ENCODE measurements at regions not wholly inside any gene's neighbourhood (a gene's known extent, or its start where the extent isn't known, plus 50 kb on each side); places are given as distances from the start of the nearest gene placed in this dataset.
"Not testable (repeated sequence)": the region's sequence is repeated elsewhere in the genome, so short reads cannot be mapped to it uniquely, and the experiment has no call there.

- no peaks in the 10 kb centered on the region for H3K27me3 Mint-ChIP-seq
- CTCF ChIA-PET: no interaction called here
- DNase-seq: no peak
- H3K27ac Mint-ChIP-seq: no peak overlapping the region
- H3K4me1 Mint-ChIP-seq: no peaks in the 10 kb centered on the region
- peaks cover 3% of the 10 kb centered on the region for H3K9me3 Mint-ChIP-seq
- H3K36me3 Mint-ChIP-seq: no peaks in the 10 kb centered on the region
- H3K4me3 Mint-ChIP-seq: no peak overlapping the region
These were observed 311.7 kb upstream of the HTR2C start for GRCh38 chrX:114272096-114272686.

DNA sequence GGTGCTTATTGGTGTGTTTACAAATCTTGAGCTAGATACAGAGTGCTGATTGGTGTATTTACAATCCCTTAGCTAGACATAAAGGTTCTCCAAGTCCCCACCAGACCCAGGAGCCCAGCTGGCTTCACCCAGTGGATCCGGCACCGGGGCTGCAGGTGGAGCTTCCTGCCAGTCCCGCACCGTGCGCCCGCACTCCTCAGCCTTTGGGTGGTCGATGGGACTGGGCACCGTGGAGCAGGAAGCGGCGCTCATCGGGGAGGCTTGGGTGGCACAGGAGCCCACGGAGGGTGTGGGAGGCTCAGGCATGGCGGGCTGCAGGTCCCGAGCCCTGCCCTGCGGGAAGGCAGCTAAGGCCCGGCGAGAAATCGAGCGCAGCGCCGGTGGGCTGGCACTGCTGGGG is 313.5 kb upstream of the HTR2C start:
- H3K4me3 Mint-ChIP-seq, CTCF ChIA-PET, H3K9me3 Mint-ChIP-seq, DNase-seq, H3K27ac Mint-ChIP-seq, H3K4me1 Mint-ChIP-seq, H3K36me3 Mint-ChIP-seq, H3K27me3 Mint-ChIP-seq: not testable (repeated sequence)

GRCh38 chrX:114268643-114269042 is 315.2 kb upstream of the HTR2C start:
- CTCF ChIA-PET: no interaction called here
- H3K36me3 Mint-ChIP-seq: no peaks in the 10 kb centered on the region
- no peak for DNase-seq
- peaks cover 3% of the 10 kb centered on the region for H3K9me3 Mint-ChIP-seq
- H3K27ac Mint-ChIP-seq: no peak overlapping the region
- no peak overlapping the region for H3K4me3 Mint-ChIP-seq
- H3K4me1 Mint-ChIP-seq: no peaks in the 10 kb centered on the region
- H3K27me3 Mint-ChIP-seq: no peaks in the 10 kb centered on the region

- no peaks in the 10 kb centered on the region for H3K27me3 Mint-ChIP-seq
- no peaks in the 10 kb centered on the region for H3K4me1 Mint-ChIP-seq
- H3K9me3 Mint-ChIP-seq: peaks cover 3% of the 10 kb centered on the region
- no peak overlapping the region for H3K27ac Mint-ChIP-seq
- CTCF ChIA-PET: no interaction called here
- no peaks in the 10 kb centered on the region for H3K36me3 Mint-ChIP-seq
- no peak for DNase-seq
- H3K4me3 Mint-ChIP-seq: no peak overlapping the region
These were observed 316.7 kb upstream of the HTR2C start for GRCh38 chrX:114267142-114267541.

DNA sequence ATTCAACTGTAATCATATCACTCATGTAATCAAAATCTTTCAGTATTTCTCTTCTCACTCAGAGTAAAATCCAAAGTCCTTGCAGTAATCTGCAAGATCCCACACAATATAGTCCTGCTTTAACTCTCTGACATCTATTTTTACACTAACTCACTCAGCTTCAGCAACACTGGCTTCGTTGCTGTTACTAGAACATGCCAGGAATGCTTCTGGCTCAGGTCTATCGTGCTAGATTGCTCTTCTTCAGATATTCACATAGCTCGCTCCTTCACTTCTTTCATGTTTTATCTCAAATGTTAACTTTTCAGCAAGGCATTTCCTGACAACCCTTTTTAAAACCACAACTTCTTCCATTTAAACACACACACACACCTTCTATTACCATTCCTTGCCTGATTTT is 331.7 kb upstream of the HTR2C start:
- DNase-seq: no peak
- peaks cover 3% of the 10 kb centered on the region for H3K9me3 Mint-ChIP-seq
- no peak overlapping the region for H3K4me3 Mint-ChIP-seq
- CTCF ChIA-PET: no interaction called here
- H3K36me3 Mint-ChIP-seq: no peaks in the 10 kb centered on the region
- no peaks in the 10 kb centered on the region for H3K4me1 Mint-ChIP-seq
- no peaks in the 10 kb centered on the region for H3K27me3 Mint-ChIP-seq
- no peak overlapping the region for H3K27ac Mint-ChIP-seq

DNA sequence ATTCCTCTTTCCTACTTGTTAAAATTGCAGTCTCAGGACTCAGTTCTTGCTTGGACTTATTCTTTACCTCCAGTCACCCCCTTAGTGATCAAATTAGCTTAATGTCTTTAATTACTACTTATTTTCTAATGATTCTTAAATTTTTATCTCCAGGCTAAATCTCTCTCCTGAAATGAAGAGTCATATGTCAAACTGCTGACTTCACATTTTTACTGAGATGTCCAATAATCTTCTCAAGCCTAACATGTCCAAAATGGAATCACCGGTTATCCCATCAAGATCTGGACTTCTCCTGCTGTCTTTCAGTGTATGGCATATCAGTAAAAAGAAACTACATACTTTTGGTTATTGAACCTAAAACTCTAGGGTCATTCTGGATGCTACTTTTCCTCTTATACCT is 332.3 kb upstream of the HTR2C start:
- Mint-ChIP-seq H3K4me3 (no peak overlapping the region), H3K4me1 (no peaks in the 10 kb centered on the region), H3K27me3 (no peaks in the 10 kb centered on the region), H3K27ac (no peak overlapping the region), H3K9me3 (peaks cover 3% of the 10 kb centered on the region), H3K36me3 (no peaks in the 10 kb centered on the region)
- no peak for DNase-seq
- CTCF ChIA-PET: no interaction called here

- no peaks in the 10 kb centered on the region for H3K4me1 Mint-ChIP-seq
- no peak overlapping the region for H3K27ac Mint-ChIP-seq
- CTCF ChIA-PET: no interaction called here
- no peaks in the 10 kb centered on the region for H3K27me3 Mint-ChIP-seq
- H3K9me3 Mint-ChIP-seq: peaks cover 2% of the 10 kb centered on the region
- H3K36me3 Mint-ChIP-seq: no peaks in the 10 kb centered on the region
- DNase-seq: no peak
- H3K4me3 Mint-ChIP-seq: no peak overlapping the region
These were observed 362.4 kb upstream of the HTR2C start for GRCh38 chrX:114221445-114221844.

GRCh38 chrX:114210879-114211278 is 373.0 kb upstream of the HTR2C start:
- H3K4me3 Mint-ChIP-seq: no peak overlapping the region
- H3K36me3 Mint-ChIP-seq: no peaks in the 10 kb centered on the region
- H3K27ac Mint-ChIP-seq: no peak overlapping the region
- CTCF ChIA-PET: no interaction called here
- H3K27me3 Mint-ChIP-seq: no peaks in the 10 kb centered on the region
- no peak for DNase-seq
- peaks cover 3% of the 10 kb centered on the region for H3K9me3 Mint-ChIP-seq
- H3K4me1 Mint-ChIP-seq: no peaks in the 10 kb centered on the region

DNA sequence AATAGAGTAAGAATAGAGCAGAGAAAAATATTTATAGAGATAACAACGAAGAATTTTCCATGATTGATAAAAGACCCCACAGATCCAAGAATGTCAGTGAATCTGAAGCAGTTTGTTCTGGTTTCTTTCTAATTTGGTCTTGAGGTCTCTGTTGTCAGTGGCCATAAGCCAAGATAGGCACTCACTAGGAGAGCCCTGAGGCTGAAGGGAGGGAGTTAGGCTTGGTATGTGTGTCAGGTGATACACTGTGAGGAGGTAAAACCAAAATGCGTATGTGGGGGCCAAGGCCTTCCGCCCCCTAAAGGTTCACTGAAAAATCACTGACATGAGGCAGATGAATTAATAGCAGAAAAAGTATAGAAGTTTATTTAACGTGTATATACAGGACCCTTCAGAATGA is 382.3 kb upstream of the HTR2C start:
- H3K27me3 Mint-ChIP-seq: no peaks in the 10 kb centered on the region
- H3K4me1 Mint-ChIP-seq: no peaks in the 10 kb centered on the region
- no peak overlapping the region for H3K27ac Mint-ChIP-seq
- H3K9me3 Mint-ChIP-seq: no peaks in the 10 kb centered on the region
- DNase-seq: no peak
- no peak overlapping the region for H3K4me3 Mint-ChIP-seq
- H3K36me3 Mint-ChIP-seq: no peaks in the 10 kb centered on the region
- CTCF ChIA-PET: no interaction called here

DNA sequence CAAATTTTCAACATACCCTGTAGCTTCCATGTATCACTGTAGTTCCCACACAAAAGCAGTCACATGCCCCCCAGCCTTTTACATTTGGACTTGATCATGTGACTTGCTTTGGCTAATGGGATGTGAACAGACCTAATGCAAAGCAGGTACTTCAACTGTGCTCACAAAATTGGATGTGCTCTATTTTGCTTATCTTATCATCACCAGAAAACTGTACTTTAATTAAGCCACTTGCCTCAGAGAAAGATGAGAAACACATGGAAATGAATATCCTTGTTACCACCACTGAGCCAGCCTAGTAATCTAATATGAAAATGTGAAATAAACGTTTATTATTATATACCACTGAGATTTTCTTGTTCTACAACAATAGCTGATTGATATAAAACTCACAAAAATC is 402.7 kb upstream of the HTR2C start:
- H3K27ac Mint-ChIP-seq: no peak overlapping the region
- no peaks in the 10 kb centered on the region for H3K4me1 Mint-ChIP-seq
- DNase-seq: no peak
- no peaks in the 10 kb centered on the region for H3K36me3 Mint-ChIP-seq
- H3K9me3 Mint-ChIP-seq: peaks cover 3% of the 10 kb centered on the region
- H3K27me3 Mint-ChIP-seq: no peaks in the 10 kb centered on the region
- CTCF ChIA-PET: no interaction called here
- H3K4me3 Mint-ChIP-seq: no peak overlapping the region

DNA sequence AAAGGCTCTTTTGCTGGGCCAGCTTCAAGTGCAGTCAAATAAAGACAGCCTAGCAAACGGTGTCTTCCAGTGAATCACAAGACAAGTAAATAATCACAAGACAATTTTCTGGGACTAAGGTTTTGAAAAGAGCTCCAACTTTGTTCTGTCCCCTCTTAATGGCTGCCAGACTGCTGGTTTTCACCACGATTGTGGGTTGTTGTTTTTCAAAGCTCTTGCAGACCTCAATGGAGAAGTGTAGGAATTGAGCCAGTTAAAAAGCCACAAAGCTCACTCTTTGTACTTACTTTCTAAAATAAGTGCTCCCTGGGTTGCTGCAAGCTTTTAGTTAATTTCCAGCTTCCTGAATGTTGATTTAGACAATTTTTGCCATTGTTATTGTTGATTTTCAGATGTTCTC is 405.8 kb upstream of the HTR2C start:
- no peaks in the 10 kb centered on the region for H3K4me1 Mint-ChIP-seq
- H3K27ac Mint-ChIP-seq: no peak overlapping the region
- no peak for DNase-seq
- H3K4me3 Mint-ChIP-seq: no peak overlapping the region
- H3K36me3 Mint-ChIP-seq: no peaks in the 10 kb centered on the region
- H3K27me3 Mint-ChIP-seq: no peaks in the 10 kb centered on the region
- no peaks in the 10 kb centered on the region for H3K9me3 Mint-ChIP-seq
- CTCF ChIA-PET: no interaction called here

DNA sequence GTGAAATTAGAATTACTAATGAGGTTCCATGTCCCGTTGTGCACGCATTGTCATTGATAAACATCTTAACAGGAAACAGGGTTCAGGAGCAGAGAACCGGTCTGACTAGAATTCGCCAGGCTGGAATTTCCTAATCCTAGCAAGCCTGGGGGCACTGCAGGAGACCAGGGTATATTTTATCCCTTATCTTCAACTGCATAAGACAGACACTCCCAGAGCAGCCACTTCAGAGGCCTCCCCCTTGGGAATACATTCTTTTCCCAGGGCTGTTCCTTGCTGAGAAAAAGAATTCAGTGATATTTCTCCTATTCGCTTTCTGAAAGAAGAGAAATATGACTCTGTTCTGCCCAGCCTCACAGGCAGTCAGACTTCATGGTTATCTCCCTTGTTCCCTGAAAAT is 416.6 kb upstream of the HTR2C start:
- CTCF ChIA-PET: interaction anchor here (0.6 kb wide), 1 partner anchor 169 kb away, joined by 3 read pairs; no protein-coding TSS in a partner anchor
- H3K27me3 Mint-ChIP-seq, H3K9me3 Mint-ChIP-seq, DNase-seq, H3K27ac Mint-ChIP-seq, H3K36me3 Mint-ChIP-seq, H3K4me1 Mint-ChIP-seq, H3K4me3 Mint-ChIP-seq: not testable (repeated sequence)

GRCh38 chrX:114166601-114167000 is 417.3 kb upstream of the HTR2C start:
- CTCF ChIA-PET: no interaction called here
- H3K9me3 Mint-ChIP-seq: no peaks in the 10 kb centered on the region
- H3K27me3 Mint-ChIP-seq: no peaks in the 10 kb centered on the region
- no peak overlapping the region for H3K4me3 Mint-ChIP-seq
- H3K27ac Mint-ChIP-seq: no peak overlapping the region
- no peaks in the 10 kb centered on the region for H3K36me3 Mint-ChIP-seq
- H3K4me1 Mint-ChIP-seq: no peaks in the 10 kb centered on the region
- DNase-seq: no peak

DNA sequence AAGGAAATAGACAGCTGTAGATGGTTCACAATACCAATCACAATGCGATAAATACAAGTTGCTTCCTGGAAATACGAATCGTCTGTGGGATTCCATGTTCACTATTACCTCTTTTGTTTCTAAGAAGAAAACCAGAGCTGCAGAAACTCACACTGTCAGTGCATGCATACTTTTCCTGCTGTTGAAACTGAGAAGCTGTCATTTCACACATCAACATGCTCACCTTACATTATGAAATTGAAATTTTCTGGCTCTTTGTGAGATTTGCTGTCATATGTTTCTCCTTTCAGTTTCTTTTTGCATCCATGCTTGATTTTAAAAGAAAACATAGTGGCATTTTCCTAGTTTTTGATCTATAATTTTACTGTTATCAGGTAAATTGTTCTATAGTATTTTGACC is 418.3 kb upstream of the HTR2C start:
- H3K27me3 Mint-ChIP-seq: no peaks in the 10 kb centered on the region
- no peak overlapping the region for H3K27ac Mint-ChIP-seq
- H3K9me3 Mint-ChIP-seq: no peaks in the 10 kb centered on the region
- no peak for DNase-seq
- H3K4me1 Mint-ChIP-seq: no peaks in the 10 kb centered on the region
- no peak overlapping the region for H3K4me3 Mint-ChIP-seq
- H3K36me3 Mint-ChIP-seq: no peaks in the 10 kb centered on the region
- CTCF ChIA-PET: no interaction called here

DNA sequence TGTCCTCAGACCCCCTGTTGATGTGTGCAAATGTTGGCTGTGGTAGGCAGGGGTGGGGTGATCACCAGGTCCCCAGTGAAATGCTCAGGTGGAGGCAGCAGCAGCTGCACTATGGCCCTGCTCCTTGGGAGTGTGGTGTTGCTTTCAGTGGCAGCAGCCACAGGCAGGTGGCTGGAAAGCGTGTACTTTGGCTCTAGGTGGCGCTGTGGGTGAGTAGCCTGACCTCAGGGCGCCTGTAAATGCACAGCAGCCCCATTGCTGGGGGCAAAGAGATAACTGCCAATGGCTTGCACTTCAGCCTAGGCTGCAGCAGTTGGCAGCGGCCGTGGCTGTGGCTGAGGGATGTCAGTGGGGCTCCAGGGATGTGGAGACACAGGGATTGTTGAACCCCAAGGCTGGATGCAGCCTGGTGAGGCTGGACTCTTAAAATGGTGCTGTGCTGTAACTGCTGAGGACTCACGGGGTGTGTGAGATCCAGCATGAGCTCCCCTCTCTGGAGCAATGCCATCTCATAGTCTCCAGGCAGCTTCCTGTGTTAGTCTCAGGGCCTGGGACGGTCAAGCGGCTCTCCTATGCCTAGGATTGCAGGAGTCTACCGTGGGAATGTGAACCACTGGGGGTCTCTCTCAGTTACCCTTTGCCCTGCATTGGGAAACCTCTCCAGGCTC is 421.7 kb upstream of the HTR2C start:
- Mint-ChIP-seq H3K4me3 (no peak overlapping the region), H3K27ac (no peak overlapping the region), H3K36me3 (no peaks in the 10 kb centered on the region), H3K4me1 (no peaks in the 10 kb centered on the region), H3K9me3 (no peaks in the 10 kb centered on the region), H3K27me3 (no peaks in the 10 kb centered on the region)
- CTCF ChIA-PET: no interaction called here
- DNase-seq: no peak

DNA sequence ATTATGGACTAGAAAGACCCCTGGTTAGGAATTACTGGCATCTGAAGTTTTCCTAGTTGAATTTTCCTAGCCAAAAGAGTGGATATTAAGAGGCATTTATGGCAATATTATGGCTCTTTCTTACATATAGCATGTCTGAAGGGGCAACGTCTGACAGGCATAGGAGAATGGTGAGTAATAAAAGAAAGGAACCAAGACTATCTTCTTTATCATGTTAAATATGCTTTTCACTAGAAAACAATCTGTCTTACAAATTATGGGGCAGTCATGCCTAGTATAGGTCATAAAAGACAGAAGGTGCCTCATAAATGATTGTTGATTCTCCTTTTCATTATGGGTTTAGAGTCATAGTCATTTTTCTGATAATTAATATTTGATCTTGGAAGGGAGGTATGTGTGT is 431.1 kb upstream of the HTR2C start:
- no peak for DNase-seq
- Mint-ChIP-seq H3K4me3 (no peak overlapping the region), H3K9me3 (peaks cover 2% of the 10 kb centered on the region), H3K4me1 (no peaks in the 10 kb centered on the region), H3K27ac (no peak overlapping the region), H3K27me3 (no peaks in the 10 kb centered on the region), H3K36me3 (no peaks in the 10 kb centered on the region)
- CTCF ChIA-PET: no interaction called here

All from activated naive CD4-positive, alpha-beta T cell treated with anti-CD3 and anti-CD28 coated beads, Interleukin-2, amount 10 ng/mL, durations not matched to agents 7 days and 5 days (primary cell).